ENCODE measurements at regions not wholly inside any gene's neighbourhood (a gene's known extent, or its start where the extent isn't known, plus 50 kb on each side); places are given as distances from the start of the nearest gene placed in this dataset.

GRCh38 chr1:34645109-34645688 lies 109.6 kb upstream of the GJB5 start:
- no peak overlapping the region for H3K4me3 ChIP-seq (replicated peaks in 1 of 2; ENCODE audit: low read depth in 2 of 2, low read length in 2 of 2)
- TF ChIP-seq, protein P1, sequence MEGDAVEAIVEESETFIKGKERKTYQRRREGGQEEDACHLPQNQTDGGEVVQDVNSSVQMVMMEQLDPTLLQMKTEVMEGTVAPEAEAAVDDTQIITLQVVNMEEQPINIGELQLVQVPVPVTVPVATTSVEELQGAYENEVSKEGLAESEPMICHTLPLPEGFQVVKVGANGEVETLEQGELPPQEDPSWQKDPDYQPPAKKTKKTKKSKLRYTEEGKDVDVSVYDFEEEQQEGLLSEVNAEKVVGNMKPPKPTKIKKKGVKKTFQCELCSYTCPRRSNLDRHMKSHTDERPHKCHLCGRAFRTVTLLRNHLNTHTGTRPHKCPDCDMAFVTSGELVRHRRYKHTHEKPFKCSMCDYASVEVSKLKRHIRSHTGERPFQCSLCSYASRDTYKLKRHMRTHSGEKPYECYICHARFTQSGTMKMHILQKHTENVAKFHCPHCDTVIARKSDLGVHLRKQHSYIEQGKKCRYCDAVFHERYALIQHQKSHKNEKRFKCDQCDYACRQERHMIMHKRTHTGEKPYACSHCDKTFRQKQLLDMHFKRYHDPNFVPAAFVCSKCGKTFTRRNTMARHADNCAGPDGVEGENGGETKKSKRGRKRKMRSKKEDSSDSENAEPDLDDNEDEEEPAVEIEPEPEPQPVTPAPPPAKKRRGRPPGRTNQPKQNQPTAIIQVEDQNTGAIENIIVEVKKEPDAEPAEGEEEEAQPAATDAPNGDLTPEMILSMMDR (IDR thresholded peaks at IDR 0.05; ENCODE audit: low read depth, low read length) = no peak
- no peak for DNase-seq (ENCODE audit: low read depth in 2 of 2)

GRCh38 chr1:34645919-34646318 lies 108.9 kb upstream of the GJB5 start:
- no peak for DNase-seq (ENCODE audit: low read depth in 2 of 2)
- no peak overlapping the region for H3K4me3 ChIP-seq (replicated peaks in 1 of 2; ENCODE audit: low read depth in 2 of 2, low read length in 2 of 2)
- TF ChIP-seq, protein P1 (IDR thresholded peaks at IDR 0.05; ENCODE audit: low read depth, low read length) = no peak

DNA sequence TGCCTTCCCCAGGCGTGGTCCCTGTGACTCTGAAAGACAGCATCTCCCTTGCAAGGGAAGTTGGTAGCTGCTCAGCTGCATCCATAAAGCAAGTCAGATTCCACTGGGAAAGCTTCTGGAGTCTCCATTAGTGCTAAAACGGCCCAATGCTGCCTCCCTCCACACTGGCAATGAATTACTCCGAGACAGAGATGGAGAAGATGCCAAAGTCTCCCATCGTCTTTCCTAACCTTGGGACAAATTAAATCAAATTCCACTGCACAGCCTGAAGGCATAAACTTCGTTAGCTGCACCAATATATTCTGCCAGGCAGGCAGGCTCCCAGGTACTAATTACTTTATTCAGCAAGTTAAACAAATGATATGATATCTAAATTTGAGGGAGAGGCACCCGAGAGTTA lies 106.3 kb upstream of the GJB5 start:
- no peak for DNase-seq (ENCODE audit: low read depth in 2 of 2)
- H3K4me3 ChIP-seq (replicated peaks in 1 of 2; ENCODE audit: low read depth in 2 of 2, low read length in 2 of 2) = no peak overlapping the region
- TF ChIP-seq, protein P1 (IDR thresholded peaks at IDR 0.05; ENCODE audit: low read depth, low read length) = no peak

DNA sequence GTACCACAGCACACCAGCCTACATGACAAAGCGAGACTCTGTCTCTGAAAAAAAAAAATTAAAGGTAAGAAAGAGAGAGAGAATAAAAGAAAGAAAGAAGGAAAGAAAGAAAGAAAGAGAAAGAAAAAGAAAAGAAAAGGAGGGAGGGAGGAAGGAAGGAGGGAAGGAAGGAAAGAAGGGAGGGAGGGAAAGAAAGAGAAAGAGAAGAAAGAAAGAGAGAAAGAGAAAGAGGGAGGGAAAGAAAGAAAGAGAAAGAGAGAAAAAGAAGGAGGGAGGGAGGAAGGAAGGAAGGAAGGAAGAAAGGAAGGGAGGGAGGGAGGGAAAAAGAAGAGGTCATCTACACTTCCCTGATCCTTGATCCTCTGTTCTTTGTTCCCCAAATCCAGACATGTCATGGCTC lies 104.8 kb upstream of the GJB5 start:
- no peak for DNase-seq (ENCODE audit: low read depth in 2 of 2)

GRCh38 chr1:34650800-34651199 lies 104.0 kb upstream of the GJB5 start:
- no peak for DNase-seq (ENCODE audit: low read depth in 2 of 2)
- TF ChIP-seq, protein P1 (IDR thresholded peaks at IDR 0.05; ENCODE audit: low read depth, low read length) = no peak
- no peak overlapping the region for H3K4me3 ChIP-seq (replicated peaks in 1 of 2; ENCODE audit: low read depth in 2 of 2, low read length in 2 of 2)

More for the DNA sequence above, 104.8 kb upstream of the GJB5 start:
- no peak overlapping the region for H3K4me3 ChIP-seq (replicated peaks in 1 of 2; ENCODE audit: low read depth in 2 of 2, low read length in 2 of 2)
- TF ChIP-seq, protein P1 (IDR thresholded peaks at IDR 0.05; ENCODE audit: low read depth, low read length) = no peak

DNA sequence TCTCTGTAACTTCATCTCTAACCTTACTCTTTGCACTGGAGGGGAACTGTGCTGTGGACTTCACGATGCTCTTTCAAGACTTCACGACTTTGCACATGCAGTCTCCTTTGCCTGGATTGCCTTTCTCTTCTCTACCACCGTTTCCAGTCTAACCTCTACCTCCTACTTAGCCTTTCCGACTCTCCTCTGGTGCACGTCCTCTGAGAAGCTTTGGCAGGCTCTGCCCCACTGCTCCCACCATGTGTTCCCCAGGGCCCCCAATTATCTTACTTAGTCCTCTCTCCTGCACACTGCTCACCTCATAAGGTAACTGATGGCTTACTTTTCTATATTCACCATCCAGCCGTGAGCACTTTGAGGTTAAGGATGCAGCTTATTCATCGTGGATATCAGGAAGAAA lies 101.7 kb upstream of the GJB5 start:
- TF ChIP-seq, protein P1 (IDR thresholded peaks at IDR 0.05; ENCODE audit: low read depth, low read length) = no peak
- no peak for DNase-seq (ENCODE audit: low read depth in 2 of 2)
- no peak overlapping the region for H3K4me3 ChIP-seq (replicated peaks in 1 of 2; ENCODE audit: low read depth in 2 of 2, low read length in 2 of 2)

Data from cardiac fibroblast (primary cell).